Amygdala (tissue), 56 donors: ENCODE measurements at regions not wholly inside any gene's neighbourhood (a gene's known extent, or its start where the extent isn't known, plus 50 kb on each side); places are given as distances from the start of the nearest gene placed in this dataset.

Experiments
- DNase-seq, 56 donors: peaks; one replicate each; lab custom pipeline; 2025; lab: John Stamatoyannopoulos, UW

DNA sequence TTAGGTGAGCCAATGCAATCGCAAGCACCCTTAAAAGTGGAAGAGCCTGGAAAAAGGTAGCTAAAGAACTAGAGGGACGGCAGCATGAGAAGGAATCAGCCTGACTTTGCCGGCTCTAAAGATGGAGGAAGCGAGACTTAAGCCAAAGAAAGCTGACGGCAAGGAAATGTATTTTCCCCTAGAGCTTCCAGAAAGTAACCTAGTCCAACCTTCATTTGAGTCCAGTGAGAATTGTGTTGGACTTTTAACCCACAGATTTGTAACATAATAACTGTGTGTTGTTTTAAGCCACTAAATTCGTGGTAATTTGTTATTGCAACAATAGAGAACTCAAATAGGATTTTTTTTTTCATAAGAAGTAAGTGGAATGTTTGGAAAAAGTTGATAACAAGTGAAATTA, 212.7 kb upstream of the C1QTNF7 start:
- no peak for DNase-seq

DNA sequence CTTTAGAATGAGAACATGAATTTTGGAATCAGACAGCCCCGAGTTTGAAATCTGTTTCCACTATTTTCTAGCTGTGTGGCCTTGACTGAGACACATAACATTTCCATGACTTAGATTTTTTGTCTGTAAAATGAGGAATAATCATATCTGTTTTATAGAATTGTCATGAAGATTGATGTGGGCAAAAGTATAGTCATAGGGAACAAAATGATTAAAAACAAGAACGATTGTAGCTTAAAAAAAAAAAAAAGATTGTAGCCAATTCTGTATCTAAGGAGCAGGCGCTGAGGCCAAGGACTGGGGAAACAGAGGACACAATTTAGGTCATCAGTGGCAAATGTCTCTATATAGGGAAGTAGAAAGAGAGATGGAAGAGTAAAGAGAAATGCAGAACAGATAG, 201.6 kb upstream of the C1QTNF7 start:
- DNase-seq = no peak

DNA sequence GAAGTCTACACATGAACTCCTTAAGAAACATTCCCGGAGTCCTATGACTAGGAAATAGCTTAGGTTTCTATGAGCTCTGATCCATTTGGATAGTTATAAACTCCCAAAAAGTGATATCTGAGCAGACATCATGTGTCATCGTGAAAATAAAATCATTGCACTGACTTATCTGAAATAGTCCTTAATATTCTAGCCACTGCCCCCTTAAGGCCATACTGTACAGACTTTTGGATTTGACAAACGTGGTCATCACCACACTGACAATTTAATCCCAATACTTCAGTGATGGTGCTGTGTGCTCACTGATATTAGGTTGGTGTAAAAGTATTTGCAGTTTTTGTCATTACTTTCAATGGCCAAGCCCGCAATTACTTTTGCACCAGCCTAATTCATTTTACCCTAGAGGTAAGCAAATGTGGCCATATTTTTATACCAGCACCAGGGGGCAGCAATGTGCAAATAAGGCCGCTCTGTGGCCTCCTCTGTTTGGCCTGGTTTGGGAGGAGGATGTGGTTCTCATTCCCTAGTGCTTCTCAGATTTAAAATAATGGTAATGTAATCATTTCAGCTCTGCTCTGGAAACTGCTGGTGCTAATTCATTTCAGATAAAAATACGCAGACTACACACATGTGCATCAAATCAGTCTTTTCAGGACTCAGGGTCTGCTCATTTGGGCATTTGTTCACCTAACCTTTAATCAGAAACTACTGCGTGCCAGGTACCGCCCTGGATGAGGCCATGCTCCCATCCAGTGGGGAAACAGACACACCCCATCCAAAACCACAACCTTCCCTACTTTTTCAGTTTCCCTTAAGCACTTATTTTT, 196.4 kb upstream of the C1QTNF7 start:
- DNase-seq = peak in 47 of 56 donors; percentile 1 to 88 (median 41)

DNA sequence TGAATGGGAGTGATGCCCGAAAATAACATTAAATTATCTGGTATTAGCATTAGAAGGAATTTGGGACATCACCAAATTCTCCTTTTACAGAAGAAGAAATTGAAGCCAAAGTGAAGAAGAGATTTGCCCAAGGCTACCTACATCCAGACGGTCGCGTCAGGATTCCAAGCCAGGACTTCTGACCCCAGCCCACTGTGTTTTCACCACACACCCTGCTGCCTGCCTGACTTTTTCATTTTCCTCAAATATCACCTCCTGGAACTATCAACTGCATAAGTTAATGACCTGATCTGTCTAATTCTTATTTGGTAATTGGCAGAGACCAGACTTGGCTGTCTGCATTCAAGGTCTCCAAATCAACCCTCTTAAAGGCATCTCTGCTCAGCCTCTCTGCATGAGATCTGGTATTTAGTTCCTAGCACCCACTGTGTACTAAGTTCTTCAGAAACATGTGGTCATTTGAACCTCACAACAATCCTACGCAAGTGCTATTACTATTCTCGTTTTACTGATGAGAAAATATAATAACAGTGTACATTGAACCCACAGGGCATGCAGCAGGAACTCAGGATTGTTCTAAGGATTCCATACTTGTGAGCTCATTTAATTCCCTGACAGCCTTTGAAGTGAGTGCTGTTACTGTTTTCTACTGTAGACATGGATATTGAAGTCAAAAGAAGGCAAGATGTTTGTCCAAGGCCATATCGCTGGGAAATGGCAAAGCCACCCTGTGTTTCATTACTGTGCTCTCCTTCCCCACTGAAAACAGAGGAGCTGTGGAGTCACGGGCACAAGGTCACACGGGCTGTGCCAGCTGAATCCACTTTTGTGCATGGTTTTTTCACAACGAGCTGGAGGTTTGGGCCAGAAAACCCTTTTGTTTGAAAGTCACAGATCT, 195.2 kb upstream of the C1QTNF7 start:
- DNase-seq = peak in 10 of 56 donors; percentile 4 to 56 (median 23)

DNA sequence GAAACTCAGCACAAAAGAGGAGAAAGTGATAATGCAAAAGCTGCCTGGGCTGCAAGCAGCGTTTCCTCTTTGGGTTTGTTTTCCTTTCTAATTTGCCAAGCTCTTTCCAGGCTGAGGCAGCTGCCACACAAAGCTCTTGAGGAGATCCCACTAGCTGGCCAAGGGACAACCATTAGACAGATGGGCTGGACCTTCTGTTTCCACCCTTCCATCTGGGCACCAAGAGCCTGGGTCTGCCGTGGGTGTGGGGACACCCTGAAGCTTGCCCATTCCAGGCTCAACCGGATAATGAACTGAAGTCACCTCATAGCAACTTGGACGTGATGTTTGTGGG, 194.6 kb upstream of the C1QTNF7 start:
- peak in 15 of 56 donors; percentile 5 to 56 (median 20) for DNase-seq

DNA sequence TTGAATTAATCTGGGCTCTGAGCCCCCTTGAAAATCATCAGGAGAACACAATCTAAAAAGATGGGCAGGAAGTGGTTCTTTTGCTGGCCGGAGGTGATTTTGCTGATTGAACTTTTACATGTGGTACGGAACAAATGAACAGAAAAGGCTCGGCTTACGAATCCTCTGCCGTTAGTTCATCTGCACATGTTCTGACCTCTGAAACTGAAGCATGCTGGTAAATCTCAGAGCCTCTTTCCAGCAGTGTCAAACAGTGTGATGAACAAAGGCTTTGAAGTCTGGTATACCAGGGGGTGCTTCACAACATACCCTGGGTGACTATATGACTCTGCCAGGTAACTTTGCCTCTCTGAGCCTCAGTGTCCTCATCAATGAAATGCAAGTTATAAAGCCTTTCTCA, 194.2 kb upstream of the C1QTNF7 start:
- no peak for DNase-seq

DNA sequence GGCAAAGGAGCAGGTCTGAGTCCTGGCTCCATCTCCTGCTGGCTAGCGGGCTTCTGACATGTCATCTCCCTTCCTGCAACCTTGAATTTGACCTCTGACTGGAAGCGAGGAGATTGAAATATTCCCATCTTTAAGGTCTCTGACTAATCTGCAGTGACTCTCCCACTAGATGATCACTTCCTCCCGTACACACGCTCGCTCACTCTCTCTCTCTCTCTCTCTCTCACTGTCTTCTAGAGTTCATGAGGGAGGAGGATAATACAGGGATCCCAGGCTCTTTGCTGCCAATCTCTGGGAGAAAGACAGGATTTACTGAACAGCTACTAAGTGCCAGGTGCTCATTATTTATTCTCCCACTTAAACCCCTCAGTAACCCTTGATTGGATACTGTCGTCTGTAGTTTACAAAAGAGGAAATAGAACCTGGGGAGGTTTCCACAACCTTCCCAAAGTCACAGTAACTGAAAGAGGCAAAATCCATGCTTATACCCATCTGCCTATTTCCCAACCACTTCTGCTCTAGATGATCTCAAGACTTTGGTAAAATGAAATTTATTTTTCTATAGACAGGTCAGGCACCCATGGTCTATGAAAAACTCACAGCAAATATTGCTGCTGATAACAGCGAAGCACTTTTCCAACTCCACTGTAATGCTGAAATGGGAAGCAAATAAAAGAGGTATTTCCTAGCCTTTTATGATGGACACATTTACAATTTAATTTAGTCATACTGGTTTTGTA, 193.5 kb upstream of the C1QTNF7 start:
- DNase-seq = no peak

DNA sequence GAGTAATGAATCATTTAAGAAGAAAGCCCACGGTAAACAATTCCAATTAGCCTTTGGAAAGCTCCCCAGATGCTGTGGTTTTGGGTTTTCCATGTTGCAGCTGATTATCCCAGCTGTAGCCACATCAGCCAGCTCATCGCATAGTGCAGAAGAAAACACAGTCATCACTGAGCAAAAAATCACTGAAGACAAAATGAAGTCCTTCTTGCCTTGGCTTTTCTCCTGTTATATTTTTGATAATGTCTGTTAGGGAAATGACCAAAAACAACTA, 193.0 kb upstream of the C1QTNF7 start:
- DNase-seq = no peak

DNA sequence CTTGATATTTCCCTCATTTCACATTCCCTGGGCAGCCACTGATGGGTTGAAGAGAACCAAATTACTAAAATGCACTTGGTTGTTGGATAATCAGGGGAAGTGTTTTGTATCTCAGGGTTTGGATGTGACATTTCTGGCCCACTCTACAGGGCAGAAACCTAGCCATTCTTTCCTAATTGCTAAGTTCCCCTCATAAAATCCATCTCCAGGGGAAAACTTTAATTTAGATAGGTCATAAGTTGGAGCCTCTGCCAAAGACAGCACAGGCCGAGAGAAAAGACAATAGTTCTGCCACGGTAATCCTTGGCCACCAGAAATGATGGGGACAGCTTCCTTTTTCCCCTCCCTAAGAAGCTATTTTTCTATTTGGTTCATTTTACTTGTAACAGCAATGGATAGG, 192.7 kb upstream of the C1QTNF7 start:
- DNase-seq = no peak

DNA sequence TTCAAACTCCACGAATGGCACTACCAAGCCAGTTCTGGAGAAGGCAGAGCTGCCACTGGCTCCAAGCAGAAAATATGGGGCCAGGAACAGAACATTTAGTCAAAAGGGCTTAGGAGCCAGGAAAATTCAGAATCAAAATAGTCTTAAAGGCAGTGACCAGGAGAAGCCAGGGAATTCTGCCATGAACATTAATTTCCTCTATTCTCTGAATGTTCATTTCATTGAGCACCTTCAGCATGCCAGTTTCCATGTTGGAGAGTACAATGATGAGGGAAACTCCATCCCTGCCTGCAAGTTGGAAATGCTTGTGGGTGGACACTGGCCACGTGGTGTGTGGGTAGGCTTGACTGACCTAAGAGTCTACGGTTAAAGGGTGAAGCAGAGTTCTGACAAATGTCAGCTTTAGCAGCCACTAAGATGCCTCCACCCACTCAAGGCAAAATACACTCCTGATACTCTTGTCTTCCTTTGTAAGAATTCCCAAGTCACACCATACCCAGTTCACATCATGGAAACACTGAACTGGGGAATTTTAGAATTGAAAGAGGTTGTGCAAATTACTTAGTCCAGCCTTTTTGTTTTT, 190.1 kb upstream of the C1QTNF7 start:
- no peak for DNase-seq

DNA sequence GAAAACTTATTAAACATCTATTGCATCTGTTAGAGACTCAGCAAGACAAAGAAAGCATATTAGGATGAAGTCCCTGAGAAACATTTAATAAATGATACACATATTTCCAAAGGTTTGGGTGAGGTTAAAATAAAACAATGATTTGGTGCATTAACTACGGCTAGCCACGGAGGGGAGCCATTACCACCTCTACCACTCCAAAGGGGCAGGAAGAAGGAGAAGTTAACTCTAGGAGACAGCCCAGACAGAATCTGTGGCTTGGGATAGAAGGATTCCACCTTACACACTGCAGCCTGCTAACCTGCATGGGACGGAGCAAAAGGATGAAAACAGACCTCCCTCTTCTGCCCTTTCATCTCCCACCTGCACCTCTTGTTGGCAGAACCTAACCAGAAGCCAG, 189.1 kb upstream of the C1QTNF7 start:
- DNase-seq = peak in 10 of 56 donors; percentile 0 to 11 (median 2)

DNA sequence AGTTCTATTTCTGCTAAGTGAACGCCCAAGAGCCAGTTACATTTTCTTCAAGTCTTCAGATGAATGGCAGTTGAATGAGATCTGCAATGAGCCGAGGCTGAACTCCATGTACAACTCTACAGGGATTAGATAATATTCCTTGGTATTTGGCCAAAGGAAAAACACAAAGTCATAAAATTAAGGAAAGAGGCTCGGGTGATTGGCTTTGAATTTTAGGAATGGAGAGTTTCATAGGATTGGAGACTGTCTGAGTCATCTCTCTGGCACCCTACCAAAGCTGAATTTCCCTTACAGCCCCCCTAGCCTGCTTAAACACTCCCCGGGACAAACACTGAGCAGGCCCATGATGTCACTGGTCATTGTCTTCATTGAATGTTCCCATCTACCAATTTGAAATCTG, 188.0 kb upstream of the C1QTNF7 start:
- no peak for DNase-seq

DNA sequence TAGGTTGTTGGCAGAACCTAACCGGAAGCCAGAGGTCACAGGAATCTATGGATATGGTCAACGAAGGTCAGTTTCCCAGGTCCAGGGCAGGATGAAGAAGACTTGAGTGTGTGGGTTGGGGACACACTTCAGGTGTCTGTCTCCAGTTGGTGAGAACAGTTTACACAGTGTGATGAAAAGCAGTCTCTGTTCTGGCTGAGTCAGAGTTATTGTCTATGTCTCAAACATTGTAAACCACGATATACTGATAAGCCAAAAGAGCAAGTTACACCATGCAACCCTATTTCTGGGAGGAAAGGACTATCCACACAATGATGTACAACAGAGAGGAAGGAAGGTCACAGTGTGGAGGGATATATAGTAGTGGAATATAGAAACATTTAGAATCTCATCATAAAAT, 187.1 kb upstream of the C1QTNF7 start:
- no peak for DNase-seq

DNA sequence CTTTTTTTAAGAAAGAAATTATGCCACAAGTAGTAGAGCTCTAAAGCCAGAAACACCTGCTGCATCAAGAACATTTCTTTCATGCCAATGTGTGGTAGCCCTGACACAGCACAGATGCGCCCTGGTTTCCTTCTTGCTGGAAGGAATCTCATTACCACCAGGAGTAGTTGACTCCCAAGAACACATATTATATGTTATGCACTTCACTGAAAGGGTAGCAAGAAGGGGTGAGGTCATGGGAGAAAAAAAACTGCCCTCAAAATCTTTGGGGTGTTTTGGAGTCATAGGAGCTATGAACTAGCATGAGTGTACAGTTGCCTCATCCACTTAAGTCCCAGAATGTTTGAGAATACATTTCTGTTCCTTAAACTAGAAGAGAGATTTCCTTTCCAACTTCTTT, 185.8 kb upstream of the C1QTNF7 start:
- no peak for DNase-seq

DNA sequence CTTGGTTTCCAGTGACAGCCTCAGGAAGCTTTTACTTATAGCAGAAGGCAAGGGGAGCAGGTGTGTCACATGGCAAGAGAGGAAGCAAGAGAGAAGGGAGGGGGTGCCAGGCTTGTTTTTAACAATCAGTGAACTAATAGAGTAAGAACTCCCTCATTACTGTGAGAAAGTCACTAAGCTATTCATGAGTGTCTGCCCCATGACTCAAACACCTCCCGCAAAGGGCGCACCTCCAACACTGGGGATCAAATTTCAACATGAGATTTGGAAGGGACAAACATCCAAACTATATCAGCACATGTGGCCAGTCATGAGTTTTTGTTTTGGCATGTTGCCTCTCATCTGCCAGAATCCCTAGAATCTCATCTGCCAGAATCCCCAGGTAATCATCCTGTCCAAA, 183.5 kb upstream of the C1QTNF7 start:
- no peak for DNase-seq

DNA sequence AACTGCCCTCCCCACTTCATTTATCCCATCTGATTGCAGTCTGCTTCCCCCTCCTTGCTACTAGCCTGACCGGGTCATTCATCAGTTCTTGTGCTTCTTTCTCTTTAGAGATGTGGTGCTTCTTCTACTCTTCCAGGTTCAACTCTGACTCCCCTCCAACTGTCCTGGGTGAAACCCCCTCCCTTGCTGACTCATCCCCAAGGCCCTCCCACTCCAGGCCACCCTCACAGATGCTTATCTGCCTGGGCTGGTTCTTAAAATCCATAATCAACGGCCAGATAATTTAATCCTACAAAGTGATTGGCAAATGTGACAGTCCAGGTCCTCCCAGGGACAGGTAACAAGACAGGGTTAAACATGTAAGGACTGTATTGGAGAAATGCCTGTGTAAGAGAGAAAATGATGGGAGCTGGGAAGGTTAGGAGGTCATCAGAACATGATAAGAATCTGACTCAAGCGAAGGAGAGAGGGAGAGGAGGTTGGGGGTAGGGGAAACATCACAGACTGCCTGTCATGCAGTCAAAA, 182.8 kb upstream of the C1QTNF7 start:
- no peak for DNase-seq

DNA sequence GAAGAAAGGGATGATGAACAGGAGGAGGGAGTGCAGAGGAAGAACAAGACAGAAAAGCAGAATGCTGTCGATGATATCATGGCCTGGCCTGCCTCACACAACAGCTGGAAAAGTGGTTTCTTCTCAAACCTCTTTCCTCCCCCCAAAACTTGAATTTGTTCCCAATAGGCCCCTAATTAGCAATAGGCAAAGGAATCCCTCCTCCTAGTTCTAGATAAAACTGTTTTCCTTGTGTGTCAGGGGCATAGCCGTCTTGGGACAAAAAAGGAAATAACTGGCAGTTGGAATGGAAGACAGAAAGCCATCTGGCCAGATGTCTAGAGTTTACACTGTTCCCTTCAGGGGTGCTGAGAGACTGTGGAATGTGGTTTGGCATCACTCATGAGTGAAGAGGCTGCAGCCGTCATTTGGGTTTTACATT, 177.8 kb upstream of the C1QTNF7 start:
- no peak for DNase-seq

DNA sequence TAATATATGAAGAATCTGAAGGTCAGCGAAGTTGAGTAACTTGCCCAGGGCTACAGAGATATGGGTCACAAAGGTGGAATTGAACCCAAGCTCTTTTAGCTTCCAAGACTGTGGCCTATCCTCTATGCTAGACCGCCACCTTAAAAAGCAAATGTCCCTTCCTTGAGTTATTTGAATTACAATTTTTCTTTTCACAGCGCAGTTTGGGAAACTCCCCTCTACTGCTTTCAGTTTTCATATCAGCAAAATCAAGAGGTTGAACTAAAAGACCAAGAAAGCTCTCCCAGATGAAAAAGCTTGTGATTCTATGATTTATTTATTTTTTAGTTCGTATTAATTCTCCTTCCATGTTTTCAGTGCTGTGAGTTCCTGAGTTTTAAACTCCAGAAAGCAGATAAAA, 174.5 kb upstream of the C1QTNF7 start:
- DNase-seq = no peak

DNA sequence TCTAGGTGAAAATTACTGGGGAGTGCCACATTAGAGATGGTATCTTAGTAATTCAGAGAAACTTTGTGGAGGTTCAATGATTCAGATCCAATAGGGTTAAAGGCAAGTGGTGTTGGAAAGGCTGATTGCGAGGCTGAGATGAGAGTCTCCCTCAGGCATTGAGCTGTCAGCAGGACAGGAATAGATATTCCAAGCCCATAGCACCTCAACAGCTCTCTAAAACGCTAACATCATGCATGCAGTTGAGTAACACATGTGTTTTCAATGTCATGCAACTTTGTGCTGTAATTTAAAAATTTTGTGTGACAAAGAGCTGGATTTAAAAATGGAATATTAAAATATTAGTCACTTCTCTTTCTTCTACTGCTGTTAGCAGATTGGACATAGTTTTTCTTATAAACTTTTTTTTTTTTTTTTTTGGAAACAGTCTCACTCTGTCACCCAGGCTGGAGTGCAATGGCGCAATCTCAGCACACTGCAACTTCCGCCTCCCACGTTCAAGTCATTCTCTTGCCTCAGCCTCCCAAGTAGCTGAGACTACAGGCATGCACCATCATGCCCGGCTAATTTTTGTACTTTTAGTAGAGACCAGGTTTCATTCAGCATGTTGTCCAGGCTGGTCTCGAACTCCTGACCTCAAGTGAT, 173.5 kb upstream of the C1QTNF7 start:
- no peak for DNase-seq

DNA sequence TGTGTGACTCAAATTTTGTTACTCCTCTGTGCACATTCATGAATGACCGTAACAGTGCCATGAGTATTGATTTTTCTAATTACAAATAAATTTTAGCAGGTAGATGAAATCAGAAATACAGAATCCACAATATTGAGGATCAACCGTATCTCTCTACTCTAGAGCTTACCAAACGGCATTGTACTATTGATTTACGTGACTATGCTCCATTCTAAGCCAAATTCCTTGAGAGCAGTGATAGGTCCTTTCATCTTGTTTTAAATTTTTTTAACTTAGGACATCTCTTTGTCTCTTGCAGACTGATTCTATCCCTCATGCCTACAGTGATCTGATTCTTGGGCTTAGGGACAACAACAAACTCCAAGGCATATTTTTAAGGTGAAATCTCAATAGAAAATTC, 172.3 kb upstream of the C1QTNF7 start:
- DNase-seq = no peak
